GM11168 (cell line): ENCODE measurements at regions not wholly inside any gene's neighbourhood (a gene's known extent, or its start where the extent isn't known, plus 50 kb on each side); places are given as distances from the start of the nearest gene placed in this dataset.
"Not testable (repeated sequence)": the region's sequence is repeated elsewhere in the genome, so short reads cannot be mapped to it uniquely, and the experiment has no call there.

Experiments
- in situ Hi-C: fragments of 300-500 bp; cut with MboI; formaldehyde crosslinking; loops from one replicate; pipeline ENCODE4 v1.12.0; 2022; ENCODE audit warnings: low sequenced_read_pairs; ENCODE audit not compliant: unreplicated experiment

GRCh38 chr2:97431169-97431725 is 158.4 kb downstream of the ANKRD36B start:
- in situ Hi-C loops: not testable (repeated sequence)

- in situ Hi-C loops: loop anchor here (25.0 kb wide), 1 partner anchor 1610 kb away; no protein-coding TSS in a partner anchor
These were observed 167.3 kb downstream of the ANKRD36B start for GRCh38 chr2:97422376-97422775.

DNA sequence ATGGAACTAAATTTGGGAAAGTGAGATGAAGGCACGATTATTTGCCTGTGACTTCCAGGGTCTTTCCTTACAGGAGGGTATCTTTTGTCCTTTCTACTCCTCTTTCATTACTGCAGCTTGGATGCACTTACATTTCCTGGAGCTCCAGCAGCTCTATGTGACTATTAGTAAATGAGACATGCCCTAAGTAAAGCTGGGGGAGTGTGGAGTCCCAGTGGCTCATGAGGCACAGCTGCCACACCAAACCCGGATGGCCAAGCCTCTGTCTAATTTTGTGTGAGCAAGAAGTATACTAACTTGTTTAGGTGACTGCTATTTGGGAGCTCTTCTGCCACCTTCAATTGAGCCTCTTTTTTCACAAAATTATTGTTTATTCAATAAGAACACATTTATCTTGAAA is 183.3 kb downstream of the ANKRD36B start:
- in situ Hi-C loops: loop anchor here (25.0 kb wide), 1 partner anchor 1594 kb away; no protein-coding TSS in a partner anchor

DNA sequence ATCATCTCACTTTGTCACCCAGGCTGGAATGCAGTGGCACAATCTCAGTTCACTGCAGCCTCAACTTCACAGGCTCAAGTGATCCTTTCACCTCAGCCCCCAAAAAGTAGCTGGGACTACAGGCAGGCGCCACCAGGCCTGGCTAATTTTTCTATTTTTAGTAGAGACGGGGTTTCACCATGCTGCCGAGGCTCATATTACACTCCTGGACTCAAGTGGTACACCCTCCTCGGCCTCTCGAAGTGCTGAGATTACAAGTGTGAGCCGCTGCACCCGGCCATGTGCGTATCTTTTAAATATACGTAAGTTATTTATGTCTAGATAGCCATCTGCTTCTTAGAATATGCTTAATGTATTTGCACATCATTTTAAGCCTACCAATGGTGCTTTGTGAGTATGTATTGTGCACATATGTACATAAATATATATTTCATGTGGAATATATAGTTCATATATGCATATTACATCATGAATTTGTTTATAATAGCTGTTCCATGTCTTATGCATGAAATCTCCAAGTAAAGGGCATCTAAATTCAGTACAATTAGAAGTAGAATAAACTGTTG is 184.4 kb downstream of the ANKRD36B start:
- in situ Hi-C loops: loop anchor here (25.0 kb wide), 1 partner anchor 1593 kb away; no protein-coding TSS in a partner anchor

DNA sequence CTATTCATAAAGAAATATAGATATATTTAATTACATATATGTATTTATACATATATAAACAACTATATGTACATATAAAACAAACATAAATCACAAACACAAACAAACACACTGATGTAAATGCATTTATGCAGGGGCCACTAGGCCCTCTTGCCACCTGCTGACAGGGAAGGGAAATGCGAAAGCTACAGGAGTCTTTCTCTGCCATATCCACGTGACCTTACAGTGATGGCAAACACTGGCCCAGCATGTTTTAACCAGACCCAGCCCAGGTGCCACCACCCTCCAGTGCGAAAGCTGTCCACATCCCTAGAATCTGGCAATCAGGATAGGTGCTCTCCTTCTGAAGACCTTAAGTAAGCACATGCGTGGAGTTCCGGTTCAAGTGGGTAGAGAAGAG is 187.0 kb downstream of the ANKRD36B start:
- in situ Hi-C loops: loop anchor here (25.0 kb wide), 1 partner anchor 1590 kb away; no protein-coding TSS in a partner anchor

GRCh38 chr2:97395691-97396090 is 194.0 kb downstream of the ANKRD36B start:
- in situ Hi-C loops: not testable (repeated sequence)

- in situ Hi-C loops: not testable (repeated sequence)
These were observed 203.9 kb downstream of the ANKRD36B start for GRCh38 chr2:97385803-97386202.

DNA sequence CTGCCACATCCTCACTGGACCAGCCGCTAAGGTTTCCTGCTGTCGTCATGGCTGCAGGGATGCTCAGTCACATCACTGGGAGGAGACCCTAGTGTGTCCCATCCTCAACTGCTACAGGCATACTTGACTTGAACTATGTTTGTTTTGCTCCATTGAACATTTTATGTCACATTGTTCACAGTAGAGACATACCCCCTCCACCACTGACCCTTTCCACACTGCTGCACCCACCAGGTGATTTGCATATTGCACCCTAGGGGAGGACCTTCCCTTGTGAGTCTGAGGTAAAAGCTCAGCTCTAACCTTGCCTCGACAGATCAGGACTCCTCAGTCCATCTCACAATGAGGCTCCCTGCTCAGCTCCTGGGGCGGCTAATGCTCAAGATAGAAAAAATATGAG is 213.8 kb downstream of the ANKRD36B start:
- in situ Hi-C loops: not testable (repeated sequence)

DNA sequence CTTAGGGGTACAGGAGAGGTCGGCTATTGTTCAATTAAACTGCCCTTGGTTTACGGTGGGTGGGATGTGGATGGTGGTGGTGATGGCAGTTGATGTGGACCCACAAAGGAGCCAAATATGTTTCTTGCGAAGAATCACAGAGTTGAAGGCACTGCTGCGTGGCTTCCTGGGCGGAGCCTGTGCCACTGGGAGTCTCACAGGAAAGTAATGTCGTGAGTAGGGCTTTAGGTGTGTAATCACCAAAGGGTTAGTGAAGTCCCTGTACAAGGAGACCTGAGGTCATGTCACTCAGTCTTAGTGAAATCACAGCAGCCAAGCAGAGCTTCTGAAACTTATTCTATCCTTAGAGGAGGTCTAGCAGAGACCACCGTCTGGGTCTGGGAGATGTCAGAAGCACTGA is 215.3 kb downstream of the ANKRD36B start:
- in situ Hi-C loops: not testable (repeated sequence)

- in situ Hi-C loops: not testable (repeated sequence)
These were observed 226.5 kb downstream of the ANKRD36B start for GRCh38 chr2:97363159-97363558.

DNA sequence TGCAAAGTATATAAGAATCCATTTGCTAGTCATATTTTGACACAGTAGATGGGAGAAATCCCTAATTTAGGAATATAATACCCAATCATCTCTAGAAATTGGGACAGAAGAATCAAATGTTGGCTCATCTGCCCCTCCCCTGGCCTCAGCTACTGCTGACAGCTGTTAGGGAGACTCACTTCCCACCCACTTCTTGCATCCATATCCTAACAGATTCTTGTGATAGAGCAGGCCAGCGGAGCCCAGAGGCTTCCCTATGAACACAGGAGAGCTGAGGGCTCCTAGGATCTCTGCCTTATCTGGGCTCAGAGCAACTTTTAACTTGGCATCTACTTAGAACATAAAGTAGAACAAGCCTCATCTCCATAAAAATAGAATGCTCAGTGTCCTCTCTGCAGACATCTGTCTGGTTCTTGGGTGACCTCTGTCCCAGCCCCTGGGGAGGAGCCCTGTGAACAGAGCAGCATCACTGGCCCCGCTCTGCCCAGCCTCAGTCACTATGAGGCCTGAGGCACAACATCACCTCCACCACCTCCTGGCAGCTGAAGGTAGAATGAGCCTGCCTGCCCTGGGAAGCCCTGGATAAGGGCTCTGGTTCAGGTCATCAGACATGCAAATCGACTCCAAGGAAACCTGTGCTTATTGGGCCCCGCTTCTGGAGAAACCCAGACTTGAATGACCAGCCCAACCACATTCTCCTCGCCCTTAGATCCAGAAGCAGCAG is 229.7 kb downstream of the ANKRD36B start:
- in situ Hi-C loops: no loop called here

- in situ Hi-C loops: no loop called here
These were observed 233.8 kb downstream of the ANKRD36B start for GRCh38 chr2:97355887-97356286.

DNA sequence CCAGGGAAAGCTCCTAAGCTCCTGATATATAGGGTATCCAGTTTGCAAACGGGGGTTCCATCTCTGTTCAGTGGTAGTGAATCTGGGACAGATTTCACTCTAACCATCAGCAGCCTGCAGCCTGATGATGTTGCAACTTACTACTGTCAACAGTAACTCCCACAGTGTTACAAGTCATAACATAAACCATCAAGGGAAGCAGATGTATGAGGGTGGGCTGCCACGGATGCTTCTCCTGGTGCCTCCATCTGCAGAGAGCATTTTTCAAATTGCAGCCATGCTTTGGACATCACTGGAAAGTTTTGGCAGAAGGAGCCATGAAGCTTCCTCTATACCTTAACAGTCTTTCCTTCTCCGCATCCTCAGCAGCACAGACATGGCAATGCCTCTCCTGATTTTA is 234.5 kb downstream of the ANKRD36B start:
- in situ Hi-C loops: no loop called here

DNA sequence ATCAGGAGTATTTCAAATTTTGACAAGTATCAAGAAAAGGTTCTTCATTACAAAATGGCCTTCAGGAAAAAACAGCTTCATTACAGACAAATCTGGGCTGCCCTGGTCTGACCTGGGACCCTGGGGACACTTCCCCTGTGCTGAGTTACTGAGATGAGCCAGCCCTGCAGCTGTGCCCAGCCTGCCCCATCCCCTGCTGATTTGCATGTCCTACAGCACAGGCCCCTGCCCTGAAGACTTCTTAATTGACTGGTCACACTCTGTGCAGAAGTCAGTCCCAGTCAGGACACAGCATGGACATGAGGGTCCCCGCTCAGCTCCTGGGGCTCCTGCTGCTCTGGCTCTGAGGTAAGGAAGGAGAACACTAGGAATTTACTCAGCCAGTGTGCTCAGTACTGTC is 235.1 kb downstream of the ANKRD36B start:
- in situ Hi-C loops: no loop called here

DNA sequence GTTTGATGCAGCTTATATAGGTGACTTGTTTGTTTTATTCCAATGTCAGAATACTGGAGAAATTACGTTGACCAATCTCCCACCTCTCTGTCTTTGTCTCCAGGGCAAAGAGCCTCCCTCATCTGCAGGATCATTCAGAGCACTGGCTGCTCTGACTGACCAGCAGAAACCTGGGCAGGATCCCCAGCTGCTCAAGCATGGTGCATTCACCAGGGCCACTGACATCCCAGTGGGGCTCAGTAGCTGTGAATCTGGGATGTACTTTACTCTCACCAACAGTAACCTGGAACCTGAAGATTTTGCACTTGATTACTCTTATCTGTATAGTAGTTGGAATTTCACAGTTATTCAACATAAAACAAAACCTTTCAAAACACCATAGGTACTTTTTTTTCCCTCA is 235.9 kb downstream of the ANKRD36 start:
- in situ Hi-C loops: no loop called here

GRCh38 chr2:97348265-97348664 is 235.3 kb downstream of the ANKRD36 start:
- in situ Hi-C loops: no loop called here

DNA sequence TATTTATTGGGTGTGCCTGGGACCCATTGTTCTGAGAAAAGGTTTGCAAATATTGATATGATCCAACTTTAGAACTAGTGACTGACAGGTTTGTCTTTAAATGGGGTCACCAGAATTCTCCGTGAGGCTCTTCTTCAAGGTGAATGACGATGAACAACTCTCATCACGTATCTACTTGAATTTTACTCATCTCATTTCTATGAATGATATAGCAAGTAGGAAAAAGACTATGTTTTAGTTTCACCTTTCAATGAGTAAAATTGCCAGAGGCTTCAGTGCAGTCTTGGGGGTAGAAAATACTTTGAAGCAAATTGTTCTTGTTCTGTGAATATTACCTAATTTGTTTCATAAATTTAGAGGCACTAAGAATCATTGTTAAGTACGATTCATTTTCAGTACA is 232.0 kb downstream of the ANKRD36 start:
- in situ Hi-C loops: not testable (repeated sequence)

GRCh38 chr2:97333674-97334073 is 220.7 kb downstream of the ANKRD36 start:
- in situ Hi-C loops: not testable (repeated sequence)

- in situ Hi-C loops: not testable (repeated sequence)
These were observed 219.2 kb downstream of the ANKRD36 start for GRCh38 chr2:97332184-97332583.

DNA sequence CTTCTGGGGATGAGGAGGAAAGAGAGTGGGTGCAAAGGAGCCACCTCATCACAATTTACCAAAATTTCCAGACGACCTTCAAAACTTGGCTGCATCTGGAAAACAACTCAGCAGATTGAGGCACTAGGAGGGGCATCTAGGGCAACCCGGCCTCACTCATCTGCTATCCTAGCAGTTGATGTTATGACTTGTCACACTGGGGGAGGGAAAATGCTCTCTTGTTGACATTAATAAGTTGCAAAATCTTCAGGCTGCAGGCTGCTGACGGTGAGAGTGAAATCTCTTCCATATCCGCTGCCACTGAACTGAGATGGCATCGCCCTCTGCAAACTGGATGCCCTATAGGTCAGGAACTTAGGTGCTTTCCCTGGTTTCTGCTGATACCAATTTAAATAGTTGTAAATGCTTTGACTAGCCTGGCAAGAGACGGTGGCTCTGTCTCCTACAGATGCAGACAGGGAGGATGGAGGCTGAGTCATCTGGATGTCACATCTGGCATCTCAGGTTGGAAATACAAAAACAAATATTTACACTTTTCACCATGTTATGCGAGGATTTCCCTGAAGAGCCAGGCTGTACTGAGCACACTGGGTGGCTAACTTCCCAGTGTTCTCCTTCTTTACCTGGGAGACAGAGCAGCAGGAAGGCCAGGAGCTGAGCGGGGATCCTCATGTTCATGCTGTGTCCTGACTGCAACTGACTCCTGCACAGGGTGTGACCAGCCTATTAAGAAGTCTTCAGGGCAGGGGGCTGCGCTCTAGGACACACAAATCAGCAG is 209.2 kb downstream of the ANKRD36 start:
- in situ Hi-C loops: loop anchor here (10.0 kb wide), 1 partner anchor 267 kb away; no protein-coding TSS in a partner anchor

- in situ Hi-C loops: not testable (repeated sequence)
These were observed 202.4 kb downstream of the ANKRD36 start for GRCh38 chr2:97315358-97315757.
